Panc1 (cell line): ENCODE measurements at regions not wholly inside any gene's neighbourhood (a gene's known extent, or its start where the extent isn't known, plus 50 kb on each side); places are given as distances from the start of the nearest gene placed in this dataset.

Experiments
- SIN3A ChIP-seq: IDR thresholded peaks from 2 replicates; pipeline ENCODE4 v1.6.1; 2012; ENCODE audit warnings: low read depth, mild to moderate bottlenecking, low read length, moderate library complexity, borderline replicate concordance; ENCODE audit not compliant: insufficient read depth
- TF ChIP-seq, protein P1 (sequence below): fragments of 450-650 bp; IDR thresholded peaks from 2 replicates; pipeline ENCODE4 v1.5.1; 2017; ENCODE audit warnings: mild to moderate bottlenecking

DNA sequence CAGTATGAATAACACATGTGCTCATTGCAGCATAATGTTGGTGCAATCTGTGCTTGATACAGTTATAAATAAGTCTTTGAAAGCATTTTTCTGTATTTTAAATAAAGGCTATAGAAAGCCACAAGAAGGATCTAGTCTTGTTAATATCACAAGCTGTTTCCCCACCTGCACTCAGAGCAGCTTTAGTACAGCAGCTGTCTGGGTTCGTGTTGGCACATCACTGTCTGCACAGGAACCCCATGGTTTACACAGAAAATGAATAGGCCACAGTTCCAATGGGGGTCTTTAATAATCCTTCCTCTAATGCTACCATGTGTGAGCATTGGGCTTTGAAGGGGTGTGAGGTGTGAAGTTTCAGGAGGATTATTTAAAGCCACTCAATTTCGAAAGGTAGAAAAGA is 2269.7 kb downstream of the MAT2B start:
- TF ChIP-seq, protein P1, sequence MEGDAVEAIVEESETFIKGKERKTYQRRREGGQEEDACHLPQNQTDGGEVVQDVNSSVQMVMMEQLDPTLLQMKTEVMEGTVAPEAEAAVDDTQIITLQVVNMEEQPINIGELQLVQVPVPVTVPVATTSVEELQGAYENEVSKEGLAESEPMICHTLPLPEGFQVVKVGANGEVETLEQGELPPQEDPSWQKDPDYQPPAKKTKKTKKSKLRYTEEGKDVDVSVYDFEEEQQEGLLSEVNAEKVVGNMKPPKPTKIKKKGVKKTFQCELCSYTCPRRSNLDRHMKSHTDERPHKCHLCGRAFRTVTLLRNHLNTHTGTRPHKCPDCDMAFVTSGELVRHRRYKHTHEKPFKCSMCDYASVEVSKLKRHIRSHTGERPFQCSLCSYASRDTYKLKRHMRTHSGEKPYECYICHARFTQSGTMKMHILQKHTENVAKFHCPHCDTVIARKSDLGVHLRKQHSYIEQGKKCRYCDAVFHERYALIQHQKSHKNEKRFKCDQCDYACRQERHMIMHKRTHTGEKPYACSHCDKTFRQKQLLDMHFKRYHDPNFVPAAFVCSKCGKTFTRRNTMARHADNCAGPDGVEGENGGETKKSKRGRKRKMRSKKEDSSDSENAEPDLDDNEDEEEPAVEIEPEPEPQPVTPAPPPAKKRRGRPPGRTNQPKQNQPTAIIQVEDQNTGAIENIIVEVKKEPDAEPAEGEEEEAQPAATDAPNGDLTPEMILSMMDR, result no peak
- no peak for TF ChIP-seq SIN3A
